HepG2 (cell line): ENCODE measurements at regions not wholly inside any gene's neighbourhood (a gene's known extent, or its start where the extent isn't known, plus 50 kb on each side); places are given as distances from the start of the nearest gene placed in this dataset.

ENCODE experiments used
- ATAC-seq: fragments of 200-7000 bp; cut with Tn5 transposase; 3 replicates; pipeline ENCODE4 v1.9.1; 2020; ENCODE audit warnings: mild to moderate bottlenecking, moderate library complexity
- BruUV-seq: library from RNA; stranded (reverse); fragments of 400-500 nt; replicated peaks from 2 replicates; lab custom pipeline; 2021; lab: Mats Ljungman, UMichigan
- CTCF ChIA-PET: fragments of 300-600 bp; formaldehyde crosslinking; extraction: SDS; loops from one replicate; lab custom pipeline; 2021; ENCODE audit warnings: low total read pairs, inconsistent platforms, low intra/inter-chr PET ratio; lab: Yijun Ruan, JAX
- POLR2A ChIA-PET: fragments of 350-600 bp; sonication (Branson Sonifier 250); formaldehyde crosslinking; loops from one replicate; lab custom pipeline; 2020; ENCODE audit warnings: antibody characterized with exemption, inconsistent platforms; lab: Yijun Ruan, JAX
- DNase-seq: peaks from one replicate; pipeline ENCODE4 v3.0.0-alpha.2; 2015; ENCODE audit warnings: low spot score
- FAIRE-seq: peaks from 3 replicates; lab custom pipeline; 2011; peaks lifted over from hg19 to GRCh38; lab: Jason Lieb, UNC
- H2AFZ ChIP-seq: one replicate; pipeline ENCODE4 v1.6.1; 2011; ENCODE audit warnings: low read length, inconsistent platforms
- H3K27ac ChIP-seq: fragments of 300-600 bp; 3 replicates; pipeline ENCODE4 v1.8.0; 2011; ENCODE audit warnings: mixed run types, mild to moderate bottlenecking, mixed read lengths, low read length, inconsistent platforms; ENCODE audit not compliant: insufficient read depth; ENCODE audit errors: extremely low read length
- H3K27me3 ChIP-seq, 2 experiments: fragments of 200-600 bp in 1 of 2; 2 replicates in 1 of 2; 3 replicates in 1 of 2; pipeline versions ENCODE4 v1.6.0 to v1.8.0; 2011; ENCODE audit warnings: low read length in 2 of 2, mild to moderate bottlenecking in 2 of 2, moderate library complexity in 2 of 2, inconsistent platforms in 1 of 2; ENCODE audit not compliant: insufficient read depth in 2 of 2, control insufficient read depth in 1 of 2
- H3K36me3 ChIP-seq, 2 experiments: fragments of 200-600 bp in 1 of 2; replicated peaks in 1 of 2; 2 replicates in 1 of 2; 3 replicates in 1 of 2; pipeline versions ENCODE4 v1.5.1 to v1.8.0; 2011; ENCODE audit warnings: low read length in 2 of 2, inconsistent platforms in 1 of 2; ENCODE audit not compliant: insufficient read depth in 2 of 2, control insufficient read depth in 1 of 2
- H3K4me1 ChIP-seq: 2 replicates; pipeline ENCODE4 v1.5.1; 2012; ENCODE audit warnings: low read length, inconsistent platforms; ENCODE audit not compliant: insufficient read depth
- H3K4me2 ChIP-seq: 2 replicates; pipeline ENCODE4 v1.6.0; 2011; ENCODE audit warnings: low read depth, low read length, inconsistent platforms
- H3K4me3 ChIP-seq, 3 experiments: fragments of 200-600 bp in 1 of 3; sonication (generic), shearing (Covaris generic) in 1 of 3; replicated peaks in 1 of 3; 2 replicates each; pipeline ENCODE4 v1.5.1; 2011 to 2016; ENCODE audit warnings: low read length in 3 of 3, inconsistent platforms in 2 of 3, low read depth in 2 of 3, mild to moderate bottlenecking in 2 of 3, control low read depth in 1 of 3, mixed read lengths in 1 of 3; ENCODE audit not compliant: insufficient read depth in 1 of 3
- H3K79me2 ChIP-seq: one replicate; pipeline ENCODE4 v1.6.1; 2011; ENCODE audit warnings: low read length, inconsistent platforms; ENCODE audit not compliant: insufficient read depth
- H3K9ac ChIP-seq: 2 replicates; pipeline ENCODE4 v1.6.0; 2011; ENCODE audit warnings: mild to moderate bottlenecking, low read depth, low read length, inconsistent platforms; ENCODE audit not compliant: insufficient read depth
- H3K9me3 ChIP-seq: 2 replicates; pipeline ENCODE4 v1.5.1; 2012; ENCODE audit warnings: mild to moderate bottlenecking, low read length
- H4K20me1 ChIP-seq: 2 replicates; pipeline ENCODE4 v1.6.0; 2011; ENCODE audit warnings: inconsistent platforms, mild to moderate bottlenecking, low read length, moderate library complexity; ENCODE audit not compliant: insufficient read depth
- MTF2 ChIP-seq: sonication (generic); formaldehyde crosslinking; IDR thresholded peaks from 2 replicates; pipeline ENCODE4 v1.5.0; 2020; ENCODE audit warnings: missing genetic modification reagents, borderline replicate concordance
- NCOA2 ChIP-seq: sonication (generic); formaldehyde crosslinking; IDR thresholded peaks from 2 replicates; pipeline ENCODE4 v1.8.0; 2022; ENCODE audit warnings: inconsistent platforms
- POLR2AphosphoS5 ChIP-seq: IDR thresholded peaks from 2 replicates; pipeline ENCODE4 v1.6.1; 2012; ENCODE audit warnings: low read depth, low read length
- ZFP41 ChIP-seq: sonication (generic); formaldehyde crosslinking; IDR thresholded peaks from 2 replicates; pipeline ENCODE4 v1.4.0; 2020; ENCODE audit warnings: mild to moderate bottlenecking, missing genetic modification reagents, borderline replicate concordance
- ZNF234 ChIP-seq: sonication (generic); formaldehyde crosslinking; conservative IDR thresholded peaks from 2 replicates; pipeline ENCODE4 v1.5.1; 2020; ENCODE audit warnings: mild to moderate bottlenecking, missing genetic modification reagents
- ZNF772 ChIP-seq: sonication (generic); formaldehyde crosslinking; IDR thresholded peaks from 2 replicates; pipeline ENCODE4 v1.5.0; 2020; ENCODE audit warnings: mild to moderate bottlenecking, missing genetic modification reagents
- ZNF878 ChIP-seq: sonication (generic); formaldehyde crosslinking; IDR thresholded peaks from 2 replicates; pipeline ENCODE4 v1.8.1; 2023; ENCODE audit warnings: mild to moderate bottlenecking, missing genetic modification reagents, moderate library complexity
- WGBS: methylation state at CpG from one replicate; pipeline ENCODE4 v1.1.6; 2017; ENCODE audit warnings: low lambda C conversion rate; 5-methylcytosine and 5-hydroxymethylcytosine counted together
- in situ Hi-C: cut with HindIII; loops from 2 replicates; pipeline ENCODE4 v1.10.0; 2017; ENCODE audit warnings: low pct_unique_long_range_greater_than_20kb; ENCODE audit not compliant: extremely low pct_ligation_motif_present
- intact Hi-C: fragments of 100-400 bp; cut with micrococcal nuclease; formaldehyde crosslinking; loops from one replicate; pipeline ENCODE4 v1.10.0; 2022; ENCODE audit not compliant: unreplicated experiment
- TF ChIP-seq, protein P1 (sequence below), 2 experiments: sonication (generic) in 1 of 2; formaldehyde crosslinking in 1 of 2; IDR thresholded peaks; 2 replicates each; pipeline versions ENCODE4 v1.6.1 to v1.9.0; 2014 to 2022; ENCODE audit warnings: antibody characterized with exemption in 1 of 2, borderline replicate concordance in 1 of 2, inconsistent platforms in 1 of 2, low read depth in 1 of 2, missing genetic modification reagents in 1 of 2
- TF ChIP-seq, protein P2 (sequence below): sonication (generic); formaldehyde crosslinking; IDR thresholded peaks from 2 replicates; pipeline ENCODE4 v1.4.0; 2020; ENCODE audit warnings: mild to moderate bottlenecking, missing genetic modification reagents
- TF ChIP-seq, protein P3 (sequence below): sonication (generic); formaldehyde crosslinking; IDR thresholded peaks from 2 replicates; pipeline ENCODE4 v1.4.0; 2020; ENCODE audit warnings: missing genetic modification reagents
- TF ChIP-seq, protein P4 (sequence below): sonication (generic); formaldehyde crosslinking; IDR thresholded peaks from 2 replicates; pipeline ENCODE4 v1.8.0; 2022; ENCODE audit warnings: low read depth, missing genetic modification reagents

DNA sequence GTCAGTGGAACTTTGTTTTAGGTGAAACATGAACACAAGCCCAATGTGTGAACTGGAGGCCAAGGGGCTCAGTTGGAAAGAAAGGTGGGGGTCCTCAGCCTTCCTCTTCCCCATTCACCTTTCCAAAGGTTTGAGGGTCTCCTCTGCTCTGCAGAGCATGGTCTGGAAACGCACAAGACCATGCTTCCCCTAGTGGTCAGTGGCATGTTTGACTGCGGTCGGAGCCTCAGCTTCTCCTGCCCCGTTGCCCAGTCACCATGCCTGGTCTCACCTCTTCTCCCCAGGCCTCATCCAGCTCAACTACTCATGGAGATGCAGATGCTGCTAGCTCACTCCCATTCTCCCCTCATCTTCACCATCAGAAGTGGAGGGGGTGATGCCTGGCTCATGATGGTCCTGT is 340.3 kb downstream of the GADD45G start (continued):
- TF ChIP-seq, protein P1, sequence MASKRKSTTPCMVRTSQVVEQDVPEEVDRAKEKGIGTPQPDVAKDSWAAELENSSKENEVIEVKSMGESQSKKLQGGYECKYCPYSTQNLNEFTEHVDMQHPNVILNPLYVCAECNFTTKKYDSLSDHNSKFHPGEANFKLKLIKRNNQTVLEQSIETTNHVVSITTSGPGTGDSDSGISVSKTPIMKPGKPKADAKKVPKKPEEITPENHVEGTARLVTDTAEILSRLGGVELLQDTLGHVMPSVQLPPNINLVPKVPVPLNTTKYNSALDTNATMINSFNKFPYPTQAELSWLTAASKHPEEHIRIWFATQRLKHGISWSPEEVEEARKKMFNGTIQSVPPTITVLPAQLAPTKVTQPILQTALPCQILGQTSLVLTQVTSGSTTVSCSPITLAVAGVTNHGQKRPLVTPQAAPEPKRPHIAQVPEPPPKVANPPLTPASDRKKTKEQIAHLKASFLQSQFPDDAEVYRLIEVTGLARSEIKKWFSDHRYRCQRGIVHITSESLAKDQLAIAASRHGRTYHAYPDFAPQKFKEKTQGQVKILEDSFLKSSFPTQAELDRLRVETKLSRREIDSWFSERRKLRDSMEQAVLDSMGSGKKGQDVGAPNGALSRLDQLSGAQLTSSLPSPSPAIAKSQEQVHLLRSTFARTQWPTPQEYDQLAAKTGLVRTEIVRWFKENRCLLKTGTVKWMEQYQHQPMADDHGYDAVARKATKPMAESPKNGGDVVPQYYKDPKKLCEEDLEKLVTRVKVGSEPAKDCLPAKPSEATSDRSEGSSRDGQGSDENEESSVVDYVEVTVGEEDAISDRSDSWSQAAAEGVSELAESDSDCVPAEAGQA (IDR thresholded peaks at IDR 0.05; ENCODE audit: low read depth): no peak
- TF ChIP-seq, protein P1 (CRISPR knock-in tag; IDR thresholded peaks at IDR 0.05; ENCODE audit: borderline replicate concordance): no peak
- no peak for TF ChIP-seq MTF2 (CRISPR knock-in tag)

DNA sequence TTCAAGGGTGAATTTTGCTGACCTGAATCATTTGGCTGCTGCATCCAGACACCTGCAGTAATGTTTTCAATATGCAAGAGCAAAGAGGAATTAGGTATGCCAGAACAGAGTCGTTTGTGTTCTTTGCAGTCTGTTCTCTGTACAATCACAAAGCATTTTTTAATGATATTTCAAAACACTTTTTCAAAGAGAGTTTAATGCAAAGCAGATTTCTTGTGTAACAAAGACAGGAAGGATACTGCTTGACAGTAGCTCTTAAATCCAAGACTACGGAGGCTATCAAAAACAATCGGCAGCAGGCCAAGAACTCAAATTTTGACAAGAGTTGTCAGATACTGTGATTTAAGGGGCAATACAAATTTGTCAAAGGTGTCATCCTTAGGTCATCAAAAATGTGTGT is 341.9 kb downstream of the GADD45G start:
- no peak for FAIRE-seq
- CTCF ChIA-PET: no interaction called here

More for the DNA sequence above, 341.9 kb downstream of the GADD45G start:
- Histone ChIP-seq H3K4me3 (no peak overlapping the region), H3K4me1 (no peaks in the 10 kb centered on the region), H3K4me2 (no peak overlapping the region), H3K27me3 (peaks cover 0 to 10% of the 10 kb centered on the region in 2 experiments; a peak in 3 of 5 replicates), H3K27ac (no peak overlapping the region), H4K20me1 (no peaks in the 10 kb centered on the region), H2AFZ (no peak overlapping the region), H3K36me3 (no peaks in the 10 kb centered on the region), H3K9ac (no peak overlapping the region), H3K9me3 (no peaks in the 10 kb centered on the region), H3K79me2 (no peaks in the 10 kb centered on the region)
- ATAC-seq: no peak
- no peak for TF ChIP-seq ZNF878 (CRISPR knock-in tag)
- no peak for TF ChIP-seq ZNF234 (CRISPR knock-in tag)
- no peak for TF ChIP-seq POLR2AphosphoS5
- TF ChIP-seq, protein P2, sequence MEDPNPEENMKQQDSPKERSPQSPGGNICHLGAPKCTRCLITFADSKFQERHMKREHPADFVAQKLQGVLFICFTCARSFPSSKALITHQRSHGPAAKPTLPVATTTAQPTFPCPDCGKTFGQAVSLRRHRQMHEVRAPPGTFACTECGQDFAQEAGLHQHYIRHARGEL (CRISPR knock-in tag): no peak
- no peak for TF ChIP-seq ZFP41 (CRISPR knock-in tag)
- TF ChIP-seq ZNF772: no peak
- TF ChIP-seq NCOA2 (CRISPR knock-in tag): no peak
- TF ChIP-seq, protein P3, sequence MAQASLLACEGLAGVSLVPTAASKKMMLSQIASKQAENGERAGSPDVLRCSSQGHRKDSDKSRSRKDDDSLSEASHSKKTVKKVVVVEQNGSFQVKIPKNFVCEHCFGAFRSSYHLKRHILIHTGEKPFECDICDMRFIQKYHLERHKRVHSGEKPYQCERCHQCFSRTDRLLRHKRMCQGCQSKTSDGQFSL (CRISPR knock-in tag): no peak
- TF ChIP-seq, protein P4, sequence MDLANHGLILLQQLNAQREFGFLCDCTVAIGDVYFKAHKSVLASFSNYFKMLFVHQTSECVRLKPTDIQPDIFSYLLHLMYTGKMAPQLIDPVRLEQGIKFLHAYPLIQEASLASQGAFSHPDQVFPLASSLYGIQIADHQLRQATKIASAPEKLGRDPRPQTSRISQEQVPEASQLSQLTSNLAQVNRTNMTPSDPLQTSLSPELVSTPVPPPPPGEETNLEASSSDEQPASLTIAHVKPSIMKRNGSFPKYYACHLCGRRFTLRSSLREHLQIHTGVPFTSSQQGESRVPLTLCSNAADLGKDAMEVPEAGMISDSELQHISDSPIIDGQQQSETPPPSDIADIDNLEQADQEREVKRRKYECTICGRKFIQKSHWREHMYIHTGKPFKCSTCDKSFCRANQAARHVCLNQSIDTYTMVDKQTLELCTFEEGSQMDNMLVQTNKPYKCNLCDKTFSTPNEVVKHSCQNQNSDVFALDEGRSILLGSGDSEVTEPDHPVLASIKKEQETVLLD: no peak
- BruUV-seq: no TSS peak
- intact Hi-C loops (no loop called here), in situ Hi-C loops (no loop called here)
- no peak for DNase-seq
- POLR2A ChIA-PET: no interaction called here
- WGBS: 60% methylated on average over 3 of the region's 3 CpGs
